ENCODE measurements at regions not wholly inside any gene's neighbourhood (a gene's known extent, or its start where the extent isn't known, plus 50 kb on each side); places are given as distances from the start of the nearest gene placed in this dataset.

GRCh38 chr11:128085276-128085675 lies 502.1 kb downstream of the ETS1 start:
- no peak for DNase-seq (ENCODE audit: low spot score)

DNA sequence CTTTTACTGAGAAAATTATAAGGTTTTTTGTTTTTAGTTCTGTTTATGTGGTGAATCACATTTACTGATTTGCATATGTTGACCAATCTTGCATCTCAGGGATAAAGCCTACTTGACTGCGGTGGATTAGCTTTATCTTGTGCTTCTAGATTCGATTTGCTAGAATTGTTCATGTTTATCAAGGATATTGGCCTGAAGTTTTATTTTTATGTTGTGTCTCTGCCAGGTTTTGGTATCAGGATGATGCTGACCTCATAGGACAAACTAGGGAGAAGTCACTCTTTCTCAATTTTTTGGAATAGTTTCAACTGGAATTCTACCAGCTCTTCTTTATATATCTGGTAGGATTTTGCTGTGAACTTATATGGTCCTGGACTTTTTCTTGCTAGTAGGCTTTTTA lies 504.8 kb downstream of the ETS1 start:
- DNase-seq (ENCODE audit: low spot score) = no peak

DNA sequence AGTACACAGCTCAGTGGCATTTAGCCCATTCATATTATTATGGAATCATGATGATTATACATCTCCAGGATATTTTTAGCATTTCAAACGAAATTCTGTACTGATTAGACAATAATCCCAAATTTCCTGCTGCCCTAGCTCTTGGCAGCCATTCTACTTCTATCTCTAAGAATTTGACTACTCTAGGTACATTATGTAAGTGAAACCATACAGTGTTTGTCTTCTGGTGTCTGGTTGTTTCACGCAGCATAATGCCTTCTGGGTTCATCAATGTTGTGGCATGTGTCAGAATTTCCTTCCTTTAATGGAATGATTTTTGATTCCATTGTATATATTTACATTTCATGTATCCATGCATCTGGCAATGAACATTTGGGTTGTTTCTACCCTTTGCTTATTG lies 517.7 kb downstream of the ETS1 start:
- DNase-seq (ENCODE audit: low spot score) = no peak

GRCh38 chr11:128067780-128068179 lies 519.6 kb downstream of the ETS1 start:
- no peak for DNase-seq (ENCODE audit: low spot score)

GRCh38 chr11:128066399-128066798 lies 521.0 kb downstream of the ETS1 start:
- no peak for DNase-seq (ENCODE audit: low spot score)

- DNase-seq (ENCODE audit: low spot score) = no peak
Measured at GRCh38 chr11:128061281-128061871, 526.0 kb downstream of the ETS1 start.

- DNase-seq (ENCODE audit: low spot score) = no peak
Measured at GRCh38 chr11:128058580-128059208, 528.7 kb downstream of the ETS1 start.

- no peak for DNase-seq (ENCODE audit: low spot score)
Measured at GRCh38 chr11:128057786-128058395, 529.5 kb downstream of the ETS1 start.

GRCh38 chr11:128055576-128056217 lies 531.7 kb downstream of the ETS1 start:
- DNase-seq (ENCODE audit: low spot score) = no peak

DNA sequence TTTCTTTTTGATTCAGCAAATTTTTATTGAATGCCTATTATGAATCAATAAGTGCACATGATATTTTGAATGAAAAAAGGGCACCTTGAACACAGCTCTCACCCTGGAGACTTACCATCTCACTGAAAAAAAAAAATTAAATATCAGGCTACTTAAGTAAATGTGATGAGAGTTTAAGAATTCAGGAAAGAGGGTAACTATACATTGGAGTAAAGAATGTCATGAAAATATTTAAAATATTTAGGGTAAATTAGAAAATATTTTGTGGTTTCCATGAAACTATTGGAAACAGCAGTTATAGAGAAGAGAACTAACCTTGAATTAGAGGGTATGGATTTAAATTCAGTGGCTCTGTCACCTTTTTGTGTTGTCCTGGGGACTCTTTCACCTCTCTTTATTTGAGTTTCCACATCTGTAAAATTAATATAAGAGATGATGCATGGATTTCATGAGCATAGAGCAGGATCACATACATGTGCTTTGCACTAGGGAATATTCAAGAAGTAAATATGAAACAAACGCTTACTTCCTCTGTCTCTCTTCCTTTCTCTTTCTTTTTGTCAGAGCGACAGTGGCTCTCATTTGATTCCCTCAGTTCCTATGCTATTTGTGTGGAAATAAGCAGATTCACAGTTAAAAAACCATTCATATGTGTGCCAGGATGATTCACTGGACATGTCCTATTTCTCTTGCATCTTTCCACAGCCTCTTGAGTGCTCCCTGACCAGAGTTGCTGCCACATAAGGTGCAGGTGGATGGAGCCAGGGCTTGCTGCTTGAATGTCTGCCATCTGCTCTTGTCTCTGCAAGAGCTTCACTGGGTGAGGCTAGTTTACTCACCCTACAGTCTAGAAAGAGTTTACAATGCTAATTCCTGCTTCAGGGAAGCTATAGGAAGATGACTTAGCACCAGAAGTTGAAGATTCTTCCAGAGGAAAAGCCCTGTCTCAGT lies 533.1 kb downstream of the ETS1 start:
- DNase-seq (ENCODE audit: low spot score) = peak; percentile 18

- peak; percentile 62 for DNase-seq (ENCODE audit: low spot score)
Measured at GRCh38 chr11:128052912-128053641, 534.3 kb downstream of the ETS1 start.

DNA sequence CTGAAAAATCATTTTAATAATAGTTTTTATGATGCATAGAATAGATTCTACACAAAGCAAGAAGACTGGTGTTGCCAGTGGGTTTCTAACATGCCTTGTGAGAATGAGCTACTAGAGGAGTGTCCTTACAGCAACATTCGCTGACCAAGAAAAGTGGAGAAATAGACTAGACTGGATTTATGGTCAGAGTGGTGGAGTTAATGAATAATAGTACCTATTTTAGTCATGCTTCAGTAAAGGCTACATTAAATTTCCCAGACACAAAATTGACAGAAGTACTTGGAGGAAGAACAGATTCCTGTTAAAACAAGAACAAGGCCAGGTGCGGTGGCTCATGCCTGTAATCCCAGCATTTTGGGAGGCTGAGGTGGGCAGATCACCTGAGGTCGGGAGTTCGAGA lies 539.2 kb downstream of the ETS1 start:
- no peak for DNase-seq (ENCODE audit: low spot score)

- no peak for DNase-seq (ENCODE audit: low spot score)
Measured at GRCh38 chr11:128047026-128047425, 540.3 kb downstream of the ETS1 start.

- no peak for DNase-seq (ENCODE audit: low spot score)
Measured at GRCh38 chr11:128046213-128046612, 541.1 kb downstream of the ETS1 start.

DNA sequence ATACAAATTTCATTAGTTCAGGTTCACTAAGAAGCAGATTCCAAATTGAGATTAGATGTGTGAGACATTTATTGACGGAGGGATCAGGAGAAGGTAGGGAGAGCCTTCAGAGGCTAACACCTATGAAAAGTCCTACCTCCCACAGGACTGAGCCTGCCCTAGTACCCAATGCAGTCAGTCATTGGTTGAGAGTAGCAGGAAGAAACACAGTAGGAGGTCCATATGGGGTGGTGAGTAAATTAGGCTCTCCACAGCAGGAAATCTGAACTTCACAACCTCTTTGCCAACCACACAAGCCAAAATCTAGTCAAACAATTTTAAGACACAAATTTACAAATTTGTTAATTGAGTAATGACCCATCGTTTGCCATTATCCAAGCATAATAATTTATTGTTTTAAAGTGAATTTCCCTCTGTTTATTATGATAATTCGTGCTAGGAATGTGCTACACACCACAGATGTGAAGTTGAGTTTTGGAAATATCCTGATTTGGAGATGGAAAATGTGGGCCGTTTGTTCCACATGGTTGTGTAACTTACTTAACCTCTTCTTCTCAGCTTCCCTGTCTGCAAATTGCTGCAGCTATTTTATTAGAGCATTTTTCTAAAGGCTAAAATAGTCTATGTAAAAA lies 542.1 kb downstream of the ETS1 start:
- no peak for DNase-seq (ENCODE audit: low spot score)

DNA sequence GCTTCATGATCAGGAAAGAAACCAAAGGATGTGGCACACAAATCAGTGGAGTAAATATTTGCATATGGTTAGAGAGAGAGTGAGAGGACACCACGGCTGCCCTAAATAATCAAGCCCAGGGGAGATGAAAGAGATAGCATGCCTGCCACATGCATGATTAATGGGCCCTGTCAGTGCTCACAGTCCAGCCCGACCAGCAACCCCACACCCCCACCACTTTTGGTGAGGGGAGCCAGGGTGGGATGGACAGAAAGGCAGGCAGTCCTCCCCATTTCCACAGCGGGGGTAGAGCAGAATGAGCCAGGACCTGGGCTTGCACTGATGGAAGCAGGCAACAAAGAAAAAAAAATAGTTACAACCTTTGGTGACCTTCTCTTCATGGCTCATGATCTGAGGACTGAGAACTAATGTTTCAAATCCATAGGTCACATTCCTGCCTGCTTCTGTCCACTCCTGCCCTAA lies 545.0 kb downstream of the ETS1 start:
- DNase-seq (ENCODE audit: low spot score) = no peak

DNA sequence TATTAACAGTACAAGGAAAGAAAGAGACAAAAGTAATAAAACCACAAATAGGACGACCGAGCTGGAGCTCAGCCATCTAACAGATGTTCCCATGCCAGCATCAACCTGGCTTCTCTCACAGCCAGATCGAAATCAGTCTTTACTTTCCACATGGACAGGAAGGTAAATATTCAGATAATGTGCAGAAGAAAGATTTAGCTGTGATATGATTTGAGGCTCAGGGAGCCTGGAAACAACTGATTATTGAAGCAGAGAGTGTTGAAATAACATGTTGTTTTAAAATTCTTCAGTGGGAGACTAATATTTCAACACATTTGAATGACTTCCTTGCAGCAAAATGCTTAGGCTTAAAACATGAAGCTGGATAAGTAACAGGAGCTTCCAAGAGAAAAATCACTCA lies 546.8 kb downstream of the ETS1 start:
- DNase-seq (ENCODE audit: low spot score) = peak; percentile 23

DNA sequence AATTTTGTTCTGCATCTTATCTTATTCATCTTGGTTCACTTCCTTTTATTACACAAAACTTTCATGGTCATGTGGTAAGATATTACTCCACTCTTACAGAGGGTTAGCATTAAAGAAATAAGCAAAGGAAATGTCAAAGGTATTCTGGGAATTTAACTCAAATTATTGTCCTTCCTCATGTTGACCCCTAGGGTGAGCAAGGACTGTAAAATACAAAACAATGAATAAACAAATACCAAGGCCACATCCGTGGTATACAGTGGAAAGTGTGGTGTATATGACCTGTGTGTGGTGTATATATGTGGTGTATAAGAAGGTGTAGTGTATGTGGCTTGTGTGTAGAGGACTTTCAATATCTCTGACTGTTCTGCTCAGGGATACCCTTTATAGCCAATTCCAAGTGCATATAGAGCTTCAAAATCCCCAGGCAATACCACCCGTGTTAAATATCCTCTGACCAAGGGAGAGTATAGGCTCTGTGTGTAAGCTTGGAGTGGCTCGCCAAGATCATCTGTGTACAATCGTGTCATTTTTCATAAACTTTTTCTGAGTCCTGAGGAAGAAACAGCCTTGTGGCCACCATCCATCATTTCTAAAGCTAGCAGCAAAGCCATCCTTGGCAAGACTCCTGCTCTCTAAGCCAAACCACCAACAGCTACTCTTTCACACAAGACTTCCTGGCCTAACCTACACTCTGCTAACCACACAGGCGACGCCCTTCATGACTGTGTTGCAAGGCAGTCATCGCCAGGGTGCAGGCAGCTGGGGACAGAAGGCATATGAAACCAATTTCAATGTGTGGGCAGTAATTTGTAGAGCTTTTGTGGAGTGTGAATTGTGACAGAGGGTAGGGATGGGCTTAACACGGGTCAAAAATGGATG lies 548.0 kb downstream of the ETS1 start:
- peak; percentile 94 for DNase-seq (ENCODE audit: low spot score)

GRCh38 chr11:128036556-128037093 lies 550.7 kb downstream of the ETS1 start:
- no peak for DNase-seq (ENCODE audit: low spot score)
